D721Med (cell line): ENCODE measurements at regions not wholly inside any gene's neighbourhood (a gene's known extent, or its start where the extent isn't known, plus 50 kb on each side); places are given as distances from the start of the nearest gene placed in this dataset.

Source experiments
- DNase-seq: peaks from one replicate; pipeline ENCODE4 v3.0.0; 2011; ENCODE audit warnings: low spot score; ENCODE audit not compliant: insufficient read length
- FAIRE-seq: peaks from 2 replicates; lab custom pipeline; 2011; peaks lifted over from hg19 to GRCh38; lab: Jason Lieb, UNC
- TF ChIP-seq, protein P1 (sequence below): IDR thresholded peaks from 2 replicates; pipeline ENCODE4 v1.5.1; 2012; ENCODE audit warnings: mild to moderate bottlenecking, control low read depth; ENCODE audit not compliant: insufficient read depth; ENCODE audit errors: missing control alignments

DNA sequence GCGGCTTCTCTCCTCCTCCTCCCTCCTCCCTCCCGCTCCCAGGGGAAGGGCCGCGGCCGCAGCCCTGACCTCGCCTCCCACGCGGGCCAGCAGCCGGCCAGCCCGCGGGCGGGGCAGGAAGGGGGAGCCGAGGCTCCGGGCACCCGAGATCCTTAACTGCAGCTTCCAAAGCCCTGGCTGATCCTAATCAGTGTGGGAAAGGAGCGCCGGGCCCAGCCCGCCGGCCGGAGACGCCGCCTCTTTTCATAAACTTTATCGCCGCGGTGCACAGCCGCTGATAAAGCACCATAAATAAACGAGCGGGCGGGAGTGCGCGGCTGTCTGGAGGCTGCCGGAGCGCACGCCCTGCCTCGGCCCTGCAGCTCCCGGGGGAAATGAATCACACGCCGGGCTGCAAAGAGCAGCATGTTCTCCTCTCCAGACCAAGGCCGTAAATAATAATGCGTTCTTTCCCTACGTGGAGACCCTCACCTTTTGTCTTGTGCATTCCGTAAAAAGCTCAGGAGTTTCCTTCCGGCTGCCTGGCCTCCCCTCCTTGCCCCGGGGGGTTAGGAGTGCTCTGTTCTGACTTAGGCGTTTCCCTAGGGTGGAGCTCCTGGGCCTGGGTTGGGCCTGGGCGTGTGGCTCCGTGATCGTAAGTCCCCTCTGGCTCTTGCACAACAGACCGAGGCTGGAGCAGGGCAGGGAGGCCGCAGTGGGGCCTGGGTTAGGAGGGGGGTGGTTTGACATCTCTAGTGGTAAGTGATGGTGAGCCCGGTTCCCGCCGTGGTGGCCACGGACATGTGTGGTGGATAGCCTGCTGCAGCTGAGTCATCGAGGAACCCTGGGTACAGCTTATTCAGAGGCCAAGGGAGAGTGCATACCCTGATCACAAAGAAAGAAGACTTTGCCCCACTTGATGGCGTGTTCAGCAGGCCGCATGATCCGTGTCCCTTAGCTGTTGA, 132.6 kb upstream of the HES1 start:
- TF ChIP-seq, protein P1, sequence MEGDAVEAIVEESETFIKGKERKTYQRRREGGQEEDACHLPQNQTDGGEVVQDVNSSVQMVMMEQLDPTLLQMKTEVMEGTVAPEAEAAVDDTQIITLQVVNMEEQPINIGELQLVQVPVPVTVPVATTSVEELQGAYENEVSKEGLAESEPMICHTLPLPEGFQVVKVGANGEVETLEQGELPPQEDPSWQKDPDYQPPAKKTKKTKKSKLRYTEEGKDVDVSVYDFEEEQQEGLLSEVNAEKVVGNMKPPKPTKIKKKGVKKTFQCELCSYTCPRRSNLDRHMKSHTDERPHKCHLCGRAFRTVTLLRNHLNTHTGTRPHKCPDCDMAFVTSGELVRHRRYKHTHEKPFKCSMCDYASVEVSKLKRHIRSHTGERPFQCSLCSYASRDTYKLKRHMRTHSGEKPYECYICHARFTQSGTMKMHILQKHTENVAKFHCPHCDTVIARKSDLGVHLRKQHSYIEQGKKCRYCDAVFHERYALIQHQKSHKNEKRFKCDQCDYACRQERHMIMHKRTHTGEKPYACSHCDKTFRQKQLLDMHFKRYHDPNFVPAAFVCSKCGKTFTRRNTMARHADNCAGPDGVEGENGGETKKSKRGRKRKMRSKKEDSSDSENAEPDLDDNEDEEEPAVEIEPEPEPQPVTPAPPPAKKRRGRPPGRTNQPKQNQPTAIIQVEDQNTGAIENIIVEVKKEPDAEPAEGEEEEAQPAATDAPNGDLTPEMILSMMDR: no peak
- FAIRE-seq (no peak), DNase-seq (peak; percentile 76)

GRCh38 chr3:194005930-194006501, 129.9 kb upstream of the HES1 start:
- FAIRE-seq (no peak), DNase-seq (no peak)
- TF ChIP-seq, protein P1: no peak

- TF ChIP-seq, protein P1: no peak
- DNase-seq (no peak), FAIRE-seq (no peak)
Observed at GRCh38 chr3:194007592-194008337, 128.2 kb upstream of the HES1 start.

GRCh38 chr3:194009019-194009418, 126.9 kb upstream of the HES1 start:
- FAIRE-seq (no peak), DNase-seq (no peak)
- TF ChIP-seq, protein P1: no peak

DNA sequence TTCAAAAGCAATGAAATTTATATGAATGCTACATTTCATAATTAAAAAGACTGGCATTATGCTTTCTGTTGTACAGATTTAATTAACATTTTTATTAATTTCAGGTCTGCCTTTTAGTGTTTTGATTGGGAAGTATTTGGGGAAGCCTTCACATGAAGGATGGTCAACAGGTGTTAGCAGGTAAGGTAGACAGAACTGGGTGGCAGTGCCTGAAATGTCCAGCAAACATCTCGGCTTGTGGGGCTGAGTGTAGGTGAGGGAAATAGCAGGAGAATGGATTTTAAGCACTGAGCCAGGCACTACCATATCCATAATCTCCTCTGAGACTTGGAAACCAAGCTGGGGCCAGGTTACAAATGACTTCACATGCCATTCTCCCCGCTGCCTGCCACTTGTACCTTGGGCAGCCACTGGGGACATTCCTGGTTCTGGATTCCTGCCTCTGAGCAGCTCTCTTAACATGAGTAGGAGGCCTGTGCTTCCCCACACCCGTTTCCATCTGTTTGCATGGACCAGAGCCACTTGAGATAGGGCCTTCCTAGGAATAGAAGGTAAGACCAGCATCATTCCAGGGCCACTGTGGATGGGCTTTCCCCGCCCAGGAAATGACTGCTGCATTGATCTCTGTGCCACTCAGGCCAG, 125.9 kb upstream of the HES1 start:
- FAIRE-seq (no peak), DNase-seq (no peak)
- TF ChIP-seq, protein P1: no peak

DNA sequence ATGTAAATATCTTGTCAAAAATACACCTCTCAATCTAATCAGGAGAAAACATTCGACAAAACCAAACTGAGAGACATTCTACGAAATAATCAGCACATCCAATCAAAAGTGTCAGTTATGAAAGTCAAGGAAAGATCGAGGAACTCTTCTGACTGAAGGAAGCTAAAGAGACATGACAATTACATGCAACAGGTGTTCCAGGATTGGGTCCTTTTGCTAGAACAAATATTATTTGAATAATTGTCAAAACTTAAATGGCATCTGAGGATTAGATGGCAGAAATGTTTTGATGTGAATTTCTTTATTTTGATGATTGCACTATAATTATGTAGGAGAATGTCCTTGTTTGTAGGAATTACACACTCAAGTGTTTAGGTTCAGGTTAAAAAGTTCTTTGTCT, 124.1 kb upstream of the HES1 start:
- TF ChIP-seq, protein P1: no peak

More for the DNA sequence above, 124.1 kb upstream of the HES1 start:
- no peak for FAIRE-seq
- no peak for DNase-seq
